ENCODE measurements at regions not wholly inside any gene's neighbourhood (a gene's known extent, or its start where the extent isn't known, plus 50 kb on each side); places are given as distances from the start of the nearest gene placed in this dataset.

DNA sequence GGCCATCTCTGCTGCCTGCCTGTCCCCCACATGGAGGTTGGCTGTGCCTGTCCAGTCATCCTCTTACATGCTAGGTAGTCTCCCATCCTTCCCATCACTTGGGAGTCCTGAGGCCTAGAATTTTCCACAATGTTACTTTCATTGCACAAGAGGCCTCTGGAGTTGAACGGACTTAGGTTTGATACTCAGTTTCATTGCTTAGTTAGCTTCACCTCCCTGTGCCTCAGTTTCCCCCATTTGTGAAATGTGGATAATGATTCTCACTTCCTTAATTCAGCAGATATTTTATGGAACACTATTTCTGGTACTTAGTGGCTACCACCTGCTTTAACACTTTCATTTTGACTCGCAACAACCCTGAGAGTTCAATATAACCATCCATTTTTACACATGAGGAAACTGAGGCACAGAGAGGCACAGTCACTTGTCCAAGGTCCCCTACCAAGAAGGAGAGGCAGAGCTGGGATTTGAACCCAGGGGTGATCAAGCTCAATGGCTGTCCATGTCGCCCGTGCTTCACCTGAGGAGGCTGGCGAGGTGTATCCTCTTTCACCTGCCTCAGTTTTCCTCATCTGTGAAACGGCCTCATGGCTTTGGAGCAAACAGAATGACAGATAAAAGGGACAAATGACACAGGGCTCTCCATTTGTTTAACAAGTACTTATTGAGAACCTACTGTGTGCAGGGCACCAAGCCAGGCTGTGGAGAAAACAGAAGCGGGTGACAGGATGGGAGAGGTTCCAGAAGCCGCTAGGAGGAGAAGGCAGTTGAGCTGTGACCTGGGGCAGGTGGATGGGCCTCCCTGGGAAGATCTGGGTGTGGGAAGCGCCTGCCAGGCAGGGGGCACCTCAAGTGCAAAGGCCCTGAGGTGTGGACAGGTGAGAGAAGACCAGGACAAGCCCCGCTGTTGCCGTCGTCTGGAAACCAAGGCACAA lies 154.3 kb upstream of the PTPN1 start:
- Histone ChIP-seq H3K9me3 (ENCODE audit: control insufficient read depth, low read depth, low read length) (no peaks in the 10 kb centered on the region), H4K20me1 (ENCODE audit: control insufficient read depth, extremely low read depth, insufficient read depth, low read length) (no peaks in the 10 kb centered on the region), H2AFZ (ENCODE audit: control insufficient read depth, low read length) (no peak overlapping the region), H3K79me2 (ENCODE audit: control insufficient read depth, insufficient read depth, low read length) (no peaks in the 10 kb centered on the region), H3K27me3 (ENCODE audit: control insufficient read depth, extremely low read depth, insufficient read depth, low read length) (no peaks in the 10 kb centered on the region), H3K36me3 (ENCODE audit: control insufficient read depth in 2 of 2, extremely low read depth in 1 of 2, insufficient read depth in 2 of 2, low read length in 2 of 2) (no peaks in the 10 kb centered on the region), H3K9ac (ENCODE audit: control insufficient read depth, extremely low read depth, insufficient read depth, low read length) (no peak overlapping the region), H3K9me1 (ENCODE audit: control insufficient read depth, extremely low read depth, insufficient read depth, low read length) (no peaks in the 10 kb centered on the region), H3K4me3 (ENCODE audit: control insufficient read depth in 2 of 3, extremely low read depth in 1 of 3, insufficient read depth in 2 of 3, low read depth in 1 of 3, low read length in 3 of 3) (no peak overlapping the region), H3K4me1 (ENCODE audit: control insufficient read depth, extremely low read depth, insufficient read depth, low read length) (peaks cover 17% of the 10 kb centered on the region), H3K4me2 (ENCODE audit: control insufficient read depth, extremely low read depth, insufficient read depth, low read depth, low read length) (no peak overlapping the region), H3K27ac (ENCODE audit: control insufficient read depth, insufficient read depth, low read length) (no peak overlapping the region)
- dilution Hi-C loops (cut with MboI; ENCODE audit: extremely low pct_ligation_motif_present, low sequenced_read_pairs) = no loop called here
- DNase-seq (ENCODE audit: low read depth, low spot score) (no peak), FAIRE-seq (no peak)
- TF ChIP-seq, protein P1, sequence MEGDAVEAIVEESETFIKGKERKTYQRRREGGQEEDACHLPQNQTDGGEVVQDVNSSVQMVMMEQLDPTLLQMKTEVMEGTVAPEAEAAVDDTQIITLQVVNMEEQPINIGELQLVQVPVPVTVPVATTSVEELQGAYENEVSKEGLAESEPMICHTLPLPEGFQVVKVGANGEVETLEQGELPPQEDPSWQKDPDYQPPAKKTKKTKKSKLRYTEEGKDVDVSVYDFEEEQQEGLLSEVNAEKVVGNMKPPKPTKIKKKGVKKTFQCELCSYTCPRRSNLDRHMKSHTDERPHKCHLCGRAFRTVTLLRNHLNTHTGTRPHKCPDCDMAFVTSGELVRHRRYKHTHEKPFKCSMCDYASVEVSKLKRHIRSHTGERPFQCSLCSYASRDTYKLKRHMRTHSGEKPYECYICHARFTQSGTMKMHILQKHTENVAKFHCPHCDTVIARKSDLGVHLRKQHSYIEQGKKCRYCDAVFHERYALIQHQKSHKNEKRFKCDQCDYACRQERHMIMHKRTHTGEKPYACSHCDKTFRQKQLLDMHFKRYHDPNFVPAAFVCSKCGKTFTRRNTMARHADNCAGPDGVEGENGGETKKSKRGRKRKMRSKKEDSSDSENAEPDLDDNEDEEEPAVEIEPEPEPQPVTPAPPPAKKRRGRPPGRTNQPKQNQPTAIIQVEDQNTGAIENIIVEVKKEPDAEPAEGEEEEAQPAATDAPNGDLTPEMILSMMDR (optimal IDR thresholded peaks at IDR 0.05 in 1 of 3, IDR thresholded peaks at IDR 0.05 in 1 of 3, conservative IDR thresholded peaks at IDR 0.05 in 1 of 3; ENCODE audit: extremely low read depth in 1 of 3, insufficient read depth in 2 of 3, low read length in 3 of 3) = no peak
- no peak for TF ChIP-seq EZH2 (IDR thresholded peaks at IDR 0.05; ENCODE audit: low read length)

- no peak overlapping the region for H3K9ac ChIP-seq (ENCODE audit: control insufficient read depth, extremely low read depth, insufficient read depth, low read length)
- no peak for FAIRE-seq
Measured at GRCh38 chr20:50356525-50356885, 153.7 kb upstream of the PTPN1 start.

More at GRCh38 chr20:50356525-50356885, 153.7 kb upstream of the PTPN1 start:
- no peak overlapping the region for H3K4me3 ChIP-seq (ENCODE audit: control insufficient read depth in 2 of 3, extremely low read depth in 1 of 3, insufficient read depth in 2 of 3, low read depth in 1 of 3, low read length in 3 of 3)
- no peaks in the 10 kb centered on the region for H3K9me3 ChIP-seq (ENCODE audit: control insufficient read depth, low read depth, low read length)
- TF ChIP-seq EZH2 (IDR thresholded peaks at IDR 0.05; ENCODE audit: low read length) = no peak
- TF ChIP-seq, protein P1 (optimal IDR thresholded peaks at IDR 0.05 in 1 of 3, IDR thresholded peaks at IDR 0.05 in 1 of 3, conservative IDR thresholded peaks at IDR 0.05 in 1 of 3; ENCODE audit: extremely low read depth in 1 of 3, insufficient read depth in 2 of 3, low read length in 3 of 3) = no peak
- no peaks in the 10 kb centered on the region for H4K20me1 ChIP-seq (ENCODE audit: control insufficient read depth, extremely low read depth, insufficient read depth, low read length)
- H3K9me1 ChIP-seq (ENCODE audit: control insufficient read depth, extremely low read depth, insufficient read depth, low read length) = no peaks in the 10 kb centered on the region
- no peak overlapping the region for H3K27ac ChIP-seq (ENCODE audit: control insufficient read depth, insufficient read depth, low read length)
- no peak overlapping the region for H2AFZ ChIP-seq (ENCODE audit: control insufficient read depth, low read length)
- H3K4me2 ChIP-seq (ENCODE audit: control insufficient read depth, extremely low read depth, insufficient read depth, low read depth, low read length) = no peak overlapping the region
- H3K79me2 ChIP-seq (ENCODE audit: control insufficient read depth, insufficient read depth, low read length) = no peaks in the 10 kb centered on the region
- dilution Hi-C loops (cut with MboI; ENCODE audit: extremely low pct_ligation_motif_present, low sequenced_read_pairs) = no loop called here
- DNase-seq (ENCODE audit: low read depth, low spot score) = no peak
- H3K27me3 ChIP-seq (ENCODE audit: control insufficient read depth, extremely low read depth, insufficient read depth, low read length) = no peaks in the 10 kb centered on the region
- H3K4me1 ChIP-seq (ENCODE audit: control insufficient read depth, extremely low read depth, insufficient read depth, low read length) = peaks cover 22% of the 10 kb centered on the region
- no peaks in the 10 kb centered on the region for H3K36me3 ChIP-seq (ENCODE audit: control insufficient read depth in 2 of 2, extremely low read depth in 1 of 2, insufficient read depth in 2 of 2, low read length in 2 of 2)

All from keratinocyte (primary cell).